ENCODE measurements at regions not wholly inside any gene's neighbourhood (a gene's known extent, or its start where the extent isn't known, plus 50 kb on each side); places are given as distances from the start of the nearest gene placed in this dataset.

DNA sequence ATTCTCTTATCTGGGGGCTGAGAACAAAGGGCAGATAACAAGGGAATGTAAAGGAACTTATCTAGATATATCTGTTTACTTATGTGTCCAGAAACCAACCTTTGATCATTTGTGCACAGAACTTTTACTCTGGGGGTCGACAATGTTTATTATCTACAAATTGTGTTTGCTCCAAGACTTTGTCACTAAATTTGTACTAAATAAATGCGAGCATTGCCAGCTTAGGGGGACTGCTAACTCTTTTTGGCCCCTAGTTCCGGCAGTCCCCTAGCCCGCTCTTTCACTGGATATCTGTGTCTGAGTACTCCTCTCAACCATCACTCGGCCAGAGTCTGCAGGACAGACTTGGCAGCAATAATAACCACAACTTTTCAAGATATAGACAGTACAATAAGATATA, 88.2 kb downstream of the FSCB start:
- Histone ChIP-seq H3K4me1 (ENCODE audit: control insufficient read depth, extremely low read depth, insufficient read depth, low read length) (no peaks in the 10 kb centered on the region), H3K9ac (ENCODE audit: insufficient read depth, low read length) (no peak overlapping the region), H3K27me3 (ENCODE audit: control insufficient read depth, insufficient read depth, low read length) (no peaks in the 10 kb centered on the region), H2AFZ (ENCODE audit: low read length) (no peak overlapping the region), H4K20me1 (ENCODE audit: control insufficient read depth, extremely low read depth, insufficient read depth, low read length) (no peaks in the 10 kb centered on the region), H3K9me3 (ENCODE audit: control insufficient read depth, insufficient read depth, low read depth, low read length) (no peaks in the 10 kb centered on the region), H3K79me2 (ENCODE audit: control insufficient read depth, insufficient read depth, low read length) (no peaks in the 10 kb centered on the region), H3K4me2 (ENCODE audit: extremely low read depth, insufficient read depth, low read length) (no peak overlapping the region), H3K4me3 (replicated peaks in 1 of 4; ENCODE audit: control extremely low read depth in 1 of 4, insufficient read depth in 1 of 4, low read depth in 3 of 4, low read length in 4 of 4) (no peak overlapping the region), H3K27ac (ENCODE audit: insufficient read depth, low read length) (no peak overlapping the region), H3K36me3 (ENCODE audit: control insufficient read depth, insufficient read depth, low read length) (no peaks in the 10 kb centered on the region)
- DNase-seq (ENCODE audit: low read depth in 2 of 2), result no peak
- TF ChIP-seq EZH2 (IDR thresholded peaks at IDR 0.05; ENCODE audit: low read length, missing control alignments), result no peak
- TF ChIP-seq, protein P1, sequence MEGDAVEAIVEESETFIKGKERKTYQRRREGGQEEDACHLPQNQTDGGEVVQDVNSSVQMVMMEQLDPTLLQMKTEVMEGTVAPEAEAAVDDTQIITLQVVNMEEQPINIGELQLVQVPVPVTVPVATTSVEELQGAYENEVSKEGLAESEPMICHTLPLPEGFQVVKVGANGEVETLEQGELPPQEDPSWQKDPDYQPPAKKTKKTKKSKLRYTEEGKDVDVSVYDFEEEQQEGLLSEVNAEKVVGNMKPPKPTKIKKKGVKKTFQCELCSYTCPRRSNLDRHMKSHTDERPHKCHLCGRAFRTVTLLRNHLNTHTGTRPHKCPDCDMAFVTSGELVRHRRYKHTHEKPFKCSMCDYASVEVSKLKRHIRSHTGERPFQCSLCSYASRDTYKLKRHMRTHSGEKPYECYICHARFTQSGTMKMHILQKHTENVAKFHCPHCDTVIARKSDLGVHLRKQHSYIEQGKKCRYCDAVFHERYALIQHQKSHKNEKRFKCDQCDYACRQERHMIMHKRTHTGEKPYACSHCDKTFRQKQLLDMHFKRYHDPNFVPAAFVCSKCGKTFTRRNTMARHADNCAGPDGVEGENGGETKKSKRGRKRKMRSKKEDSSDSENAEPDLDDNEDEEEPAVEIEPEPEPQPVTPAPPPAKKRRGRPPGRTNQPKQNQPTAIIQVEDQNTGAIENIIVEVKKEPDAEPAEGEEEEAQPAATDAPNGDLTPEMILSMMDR (conservative IDR thresholded peaks at IDR 0.05 in 1 of 2, IDR thresholded peaks at IDR 0.05 in 1 of 2; ENCODE audit: low read depth in 1 of 2, low read length in 2 of 2), result no peak

DNA sequence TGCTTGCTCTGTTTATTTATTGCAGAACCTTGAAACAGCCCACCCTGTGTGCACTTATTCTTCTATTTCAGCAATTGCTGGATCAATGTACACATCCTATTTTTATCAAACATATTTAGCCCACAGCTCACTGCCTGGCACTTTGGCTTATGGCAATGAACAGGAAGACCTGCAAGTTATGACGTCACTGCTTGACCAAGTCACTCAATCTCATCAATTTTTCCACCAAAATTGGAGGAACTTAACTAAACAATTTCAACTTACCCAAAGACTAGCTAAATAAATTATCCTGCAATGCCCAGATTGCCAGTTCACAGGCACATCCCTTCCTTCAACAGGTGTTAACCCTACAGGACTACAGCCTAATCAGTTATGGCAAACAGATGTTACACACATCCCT, 89.3 kb downstream of the FSCB start:
- no peak for DNase-seq (ENCODE audit: low read depth in 2 of 2)
- H3K27ac ChIP-seq (ENCODE audit: insufficient read depth, low read length), result no peak overlapping the region

DNA sequence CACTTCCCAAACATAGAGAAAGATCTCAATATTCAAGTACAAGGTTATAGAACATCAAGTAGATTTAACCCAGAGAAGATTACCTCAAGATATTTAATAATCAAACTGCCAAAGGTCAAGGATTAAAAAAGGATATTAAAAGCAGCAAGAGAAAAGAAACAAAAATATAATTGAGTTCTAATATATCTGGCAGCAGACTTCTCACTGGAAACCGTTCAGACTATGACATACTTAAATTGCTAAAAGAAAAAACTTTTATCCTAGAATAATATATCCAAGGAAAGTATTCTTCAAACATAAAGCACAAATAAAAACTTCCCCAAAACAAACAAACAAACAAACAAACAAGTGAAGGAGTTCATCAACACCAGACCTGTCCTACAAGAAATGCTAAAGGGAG, 92.4 kb downstream of the FSCB start:
- DNase-seq (ENCODE audit: low read depth in 2 of 2), result no peak
- Histone ChIP-seq H3K4me1 (ENCODE audit: control insufficient read depth, extremely low read depth, insufficient read depth, low read length) (no peaks in the 10 kb centered on the region), H3K4me2 (ENCODE audit: extremely low read depth, insufficient read depth, low read length) (no peak overlapping the region), H3K9me3 (ENCODE audit: control insufficient read depth, insufficient read depth, low read depth, low read length) (no peaks in the 10 kb centered on the region), H3K79me2 (ENCODE audit: control insufficient read depth, insufficient read depth, low read length) (no peaks in the 10 kb centered on the region), H3K36me3 (ENCODE audit: control insufficient read depth, insufficient read depth, low read length) (no peaks in the 10 kb centered on the region), H3K27me3 (ENCODE audit: control insufficient read depth, insufficient read depth, low read length) (no peaks in the 10 kb centered on the region), H4K20me1 (ENCODE audit: control insufficient read depth, extremely low read depth, insufficient read depth, low read length) (no peaks in the 10 kb centered on the region), H3K4me3 (replicated peaks in 1 of 4; ENCODE audit: control extremely low read depth in 1 of 4, insufficient read depth in 1 of 4, low read depth in 3 of 4, low read length in 4 of 4) (no peak overlapping the region), H3K27ac (ENCODE audit: insufficient read depth, low read length) (no peak overlapping the region), H2AFZ (ENCODE audit: low read length) (no peak overlapping the region), H3K9ac (ENCODE audit: insufficient read depth, low read length) (no peak overlapping the region)
- TF ChIP-seq, protein P1 (conservative IDR thresholded peaks at IDR 0.05 in 1 of 2, IDR thresholded peaks at IDR 0.05 in 1 of 2; ENCODE audit: low read depth in 1 of 2, low read length in 2 of 2), result no peak
- no peak for TF ChIP-seq EZH2 (IDR thresholded peaks at IDR 0.05; ENCODE audit: low read length, missing control alignments)

More for the DNA sequence above, 89.3 kb downstream of the FSCB start:
- Histone ChIP-seq H3K27me3 (ENCODE audit: control insufficient read depth, insufficient read depth, low read length) (no peaks in the 10 kb centered on the region), H2AFZ (ENCODE audit: low read length) (no peak overlapping the region), H3K4me3 (replicated peaks in 1 of 4; ENCODE audit: control extremely low read depth in 1 of 4, insufficient read depth in 1 of 4, low read depth in 3 of 4, low read length in 4 of 4) (no peak overlapping the region), H3K4me2 (ENCODE audit: extremely low read depth, insufficient read depth, low read length) (no peak overlapping the region), H3K4me1 (ENCODE audit: control insufficient read depth, extremely low read depth, insufficient read depth, low read length) (no peaks in the 10 kb centered on the region), H3K36me3 (ENCODE audit: control insufficient read depth, insufficient read depth, low read length) (no peaks in the 10 kb centered on the region), H3K9me3 (ENCODE audit: control insufficient read depth, insufficient read depth, low read depth, low read length) (no peaks in the 10 kb centered on the region), H3K9ac (ENCODE audit: insufficient read depth, low read length) (no peak overlapping the region), H3K79me2 (ENCODE audit: control insufficient read depth, insufficient read depth, low read length) (no peaks in the 10 kb centered on the region), H4K20me1 (ENCODE audit: control insufficient read depth, extremely low read depth, insufficient read depth, low read length) (no peaks in the 10 kb centered on the region)
- TF ChIP-seq EZH2 (IDR thresholded peaks at IDR 0.05; ENCODE audit: low read length, missing control alignments), result no peak
- TF ChIP-seq, protein P1 (conservative IDR thresholded peaks at IDR 0.05 in 1 of 2, IDR thresholded peaks at IDR 0.05 in 1 of 2; ENCODE audit: low read depth in 1 of 2, low read length in 2 of 2), result no peak
